Stimulated activated naive CD8-positive, alpha-beta T cell treated with anti-CD3 and anti-CD28 coated beads, Interleukin-15, Interleukin-2, amounts not matched to agents 100 ng/mL and 50 ng/mL, for 24 hours (primary cell): ENCODE measurements at regions not wholly inside any gene's neighbourhood (a gene's known extent, or its start where the extent isn't known, plus 50 kb on each side); places are given as distances from the start of the nearest gene placed in this dataset.

ENCODE experiments used
- H3K27ac Mint-ChIP-seq: one replicate; pipeline ENCODE4 v1.8.0; 2021; ENCODE audit warnings: mild to moderate bottlenecking, mixed read lengths
- H3K27me3 Mint-ChIP-seq: one replicate; pipeline ENCODE4 v1.8.0; 2021; ENCODE audit warnings: mixed read lengths
- H3K36me3 Mint-ChIP-seq: one replicate; pipeline ENCODE4 v1.8.0; 2021; ENCODE audit warnings: low read depth, mixed read lengths
- H3K4me1 Mint-ChIP-seq: one replicate; pipeline ENCODE4 v1.8.0; 2021; ENCODE audit warnings: low read depth, mixed read lengths
- H3K4me3 Mint-ChIP-seq: one replicate; pipeline ENCODE4 v1.8.0; 2021; ENCODE audit warnings: mild to moderate bottlenecking, mixed read lengths
- H3K9me3 Mint-ChIP-seq: one replicate; pipeline ENCODE4 v1.8.0; 2021; ENCODE audit warnings: mixed read lengths

DNA sequence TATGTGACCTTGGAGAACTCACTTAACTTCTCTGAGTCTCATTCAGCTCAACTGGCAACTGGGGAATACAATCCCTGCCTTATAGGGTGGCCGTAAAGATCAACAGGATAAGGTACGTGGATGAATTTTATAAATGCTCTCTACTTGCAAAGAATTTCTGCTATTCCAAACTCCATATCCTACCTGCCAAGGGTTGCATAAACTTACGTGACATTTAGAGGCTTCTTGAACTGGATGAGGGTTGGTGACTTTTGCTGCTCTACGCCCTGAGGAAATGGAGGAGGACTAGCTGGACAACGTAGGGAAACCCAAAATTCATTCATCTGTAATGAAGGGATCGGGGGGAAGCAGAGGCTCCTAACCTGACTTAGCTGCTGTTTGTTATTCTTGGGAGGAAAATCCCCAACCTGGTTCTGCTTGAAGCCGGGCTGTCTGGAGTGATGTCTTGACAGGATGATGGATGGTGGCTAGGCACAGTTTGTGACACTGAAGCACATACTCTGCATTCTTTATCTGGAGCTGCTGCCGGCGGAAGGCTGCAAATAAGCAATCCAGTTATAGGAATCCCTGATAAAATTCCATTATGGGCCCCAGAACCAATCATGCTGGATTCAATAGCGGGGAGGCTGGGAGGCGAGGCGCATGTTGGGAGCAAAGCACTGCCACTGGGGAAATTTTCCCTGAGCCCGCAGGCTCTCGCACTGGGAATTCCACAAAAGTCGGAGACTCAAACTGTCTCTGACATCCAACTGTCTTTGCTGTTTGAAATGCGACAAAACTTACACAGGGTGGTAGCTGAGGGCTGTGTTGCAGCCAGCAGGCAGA is 94.7 kb upstream of the SDK2 start:
- no peaks in the 10 kb centered on the region for H3K36me3 Mint-ChIP-seq
- no peaks in the 10 kb centered on the region for H3K4me1 Mint-ChIP-seq
- no peak overlapping the region for H3K27ac Mint-ChIP-seq
- H3K4me3 Mint-ChIP-seq, result no peak overlapping the region
- peaks cover 3% of the 10 kb centered on the region for H3K27me3 Mint-ChIP-seq
- H3K9me3 Mint-ChIP-seq, result no peaks in the 10 kb centered on the region

DNA sequence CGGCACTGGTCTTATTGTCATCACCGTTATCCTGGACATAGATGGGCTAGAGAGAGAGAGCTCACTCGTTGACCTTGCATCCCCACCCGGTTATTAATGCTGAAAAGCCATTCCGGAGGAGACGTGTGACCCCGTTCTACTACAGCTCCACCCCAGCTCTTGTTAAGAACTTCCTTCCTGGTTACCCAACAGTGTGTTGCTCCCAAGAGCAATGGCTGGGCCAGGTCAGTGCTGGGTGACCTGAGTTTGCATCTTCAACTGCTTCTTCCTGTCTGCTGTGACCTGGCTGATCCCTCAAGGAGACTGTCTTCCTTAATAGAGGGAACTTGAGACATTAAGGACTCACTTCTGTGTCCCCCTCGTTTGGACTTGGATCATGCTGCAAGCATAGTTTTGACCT is 96.1 kb upstream of the SDK2 start:
- H3K4me3 Mint-ChIP-seq, result no peak overlapping the region
- no peaks in the 10 kb centered on the region for H3K4me1 Mint-ChIP-seq
- no peaks in the 10 kb centered on the region for H3K36me3 Mint-ChIP-seq
- no peaks in the 10 kb centered on the region for H3K9me3 Mint-ChIP-seq
- no peak overlapping the region for H3K27ac Mint-ChIP-seq
- H3K27me3 Mint-ChIP-seq, result peaks cover under 1% of the 10 kb centered on the region

DNA sequence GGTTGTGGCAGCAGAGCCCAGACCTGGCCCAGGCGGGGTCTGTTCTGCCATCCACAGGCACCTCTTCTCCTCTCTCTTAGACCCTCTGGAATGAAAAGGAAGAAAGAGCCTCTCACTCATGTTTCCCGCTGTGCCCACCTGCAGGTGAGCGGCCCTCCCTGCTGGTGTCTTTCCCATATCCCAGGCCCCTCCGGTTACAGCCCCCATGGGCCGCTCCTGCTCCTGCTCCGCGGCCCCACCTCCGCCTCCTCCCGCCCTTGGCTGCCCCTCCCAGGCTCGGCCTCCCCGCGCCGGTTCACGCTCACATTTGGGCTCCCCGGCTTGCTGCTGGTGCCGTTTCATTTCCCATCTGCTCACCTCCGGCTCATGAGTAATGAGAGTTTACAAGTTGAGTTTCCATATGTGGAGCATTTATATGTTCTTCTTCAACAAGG is 98.7 kb upstream of the SDK2 start:
- Mint-ChIP-seq H3K27ac (no peak overlapping the region), H3K4me1 (no peaks in the 10 kb centered on the region), H3K4me3 (no peak overlapping the region), H3K36me3 (no peaks in the 10 kb centered on the region), H3K9me3 (no peaks in the 10 kb centered on the region), H3K27me3 (no peaks in the 10 kb centered on the region)

DNA sequence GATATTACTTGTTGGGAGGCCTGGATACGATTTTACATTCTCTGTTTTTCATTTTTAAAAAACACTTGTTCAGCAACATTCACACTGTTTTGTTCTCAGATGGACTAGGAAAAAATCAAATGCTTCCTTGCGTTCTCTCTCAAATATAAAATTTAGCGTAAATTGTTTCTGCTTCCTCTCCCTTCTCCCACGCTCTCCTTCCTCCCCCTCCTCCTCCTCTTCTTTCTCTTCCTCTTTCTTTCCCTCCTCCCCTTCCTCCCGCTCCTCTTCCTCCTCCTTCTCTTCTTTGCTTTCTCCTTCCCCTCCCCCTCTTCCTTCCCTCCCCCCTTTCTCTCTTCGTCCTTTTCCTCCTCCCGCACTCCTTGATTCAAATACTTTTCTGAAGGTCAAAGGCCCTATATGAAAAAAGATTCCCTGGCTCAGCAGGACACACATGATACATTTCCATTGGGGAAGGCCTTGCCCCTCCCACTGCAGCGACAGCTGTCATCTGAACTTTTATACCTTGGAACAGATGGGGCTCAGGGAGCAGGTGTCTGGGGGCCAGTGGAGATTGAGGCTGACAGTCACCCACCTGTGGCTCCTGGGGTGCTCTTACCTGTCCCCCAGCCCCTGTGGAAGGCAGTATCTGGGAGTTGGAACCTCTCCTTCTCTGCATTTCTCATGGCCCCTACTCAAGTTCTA is 99.4 kb upstream of the SDK2 start:
- Mint-ChIP-seq H3K27ac (no peak overlapping the region), H3K4me1 (no peaks in the 10 kb centered on the region), H3K4me3 (no peak overlapping the region), H3K27me3 (no peaks in the 10 kb centered on the region), H3K9me3 (no peaks in the 10 kb centered on the region), H3K36me3 (no peaks in the 10 kb centered on the region)

DNA sequence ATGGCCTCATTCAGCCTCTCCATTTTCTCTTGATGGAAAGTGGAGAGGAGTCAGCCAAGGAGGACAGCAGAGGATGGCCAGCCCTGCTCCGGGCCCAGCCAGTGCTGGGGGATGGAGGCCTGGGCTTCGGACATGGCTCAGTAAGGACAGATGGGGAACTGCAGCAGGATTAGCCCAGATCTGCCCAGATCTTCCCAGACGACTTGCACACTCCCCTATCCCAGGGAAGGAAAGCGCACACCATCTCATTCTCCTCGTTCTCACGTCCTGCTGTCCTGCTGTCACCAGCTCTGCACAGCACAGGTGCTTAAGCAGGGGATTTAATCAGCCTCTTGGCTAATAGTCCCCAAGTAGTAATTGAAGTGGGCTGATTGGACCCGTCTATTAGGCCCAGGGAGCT is 100.2 kb upstream of the SDK2 start:
- H3K4me1 Mint-ChIP-seq, result no peaks in the 10 kb centered on the region
- H3K27ac Mint-ChIP-seq, result no peak overlapping the region
- no peak overlapping the region for H3K4me3 Mint-ChIP-seq
- no peaks in the 10 kb centered on the region for H3K27me3 Mint-ChIP-seq
- no peaks in the 10 kb centered on the region for H3K9me3 Mint-ChIP-seq
- no peaks in the 10 kb centered on the region for H3K36me3 Mint-ChIP-seq

DNA sequence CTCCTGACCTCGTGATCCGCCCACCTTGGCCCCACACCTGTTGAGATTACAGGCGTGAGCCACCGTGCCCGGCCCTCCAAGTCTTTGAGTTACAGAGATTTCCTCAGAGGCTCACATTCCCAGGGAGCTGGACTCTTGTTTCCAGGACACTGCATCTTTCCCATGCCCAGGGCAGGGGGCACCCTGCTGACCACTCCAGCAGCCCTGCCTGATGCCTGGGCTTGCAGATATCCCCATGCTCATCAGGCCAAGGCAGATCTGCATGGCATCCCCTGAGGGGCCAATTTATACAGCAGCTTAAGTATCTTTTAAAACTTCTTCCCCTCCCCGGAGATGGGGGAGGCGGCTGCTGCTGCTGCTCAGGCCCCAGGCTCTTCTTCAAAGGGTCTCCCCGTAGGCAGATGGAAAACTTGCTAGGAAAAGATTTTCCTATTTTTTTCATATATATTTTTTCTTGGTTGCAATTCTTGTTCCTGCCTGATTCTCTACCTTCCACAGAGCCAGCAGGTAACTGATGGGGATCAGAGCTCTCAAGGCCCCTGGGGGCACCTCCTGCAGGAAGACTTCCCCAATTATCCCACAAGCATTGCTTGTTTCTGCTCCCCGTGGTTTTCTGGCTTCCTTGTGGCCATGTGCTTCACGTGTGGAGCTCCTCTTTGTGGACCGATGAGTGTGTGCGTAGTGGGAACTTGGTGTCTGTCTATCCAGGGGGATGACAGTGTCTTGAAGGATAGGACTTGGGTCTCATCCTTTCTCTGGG is 102.2 kb upstream of the SDK2 start:
- H3K9me3 Mint-ChIP-seq, result no peaks in the 10 kb centered on the region
- no peak overlapping the region for H3K4me3 Mint-ChIP-seq
- no peak overlapping the region for H3K27ac Mint-ChIP-seq
- no peaks in the 10 kb centered on the region for H3K36me3 Mint-ChIP-seq
- H3K4me1 Mint-ChIP-seq, result no peaks in the 10 kb centered on the region
- H3K27me3 Mint-ChIP-seq, result no peaks in the 10 kb centered on the region

DNA sequence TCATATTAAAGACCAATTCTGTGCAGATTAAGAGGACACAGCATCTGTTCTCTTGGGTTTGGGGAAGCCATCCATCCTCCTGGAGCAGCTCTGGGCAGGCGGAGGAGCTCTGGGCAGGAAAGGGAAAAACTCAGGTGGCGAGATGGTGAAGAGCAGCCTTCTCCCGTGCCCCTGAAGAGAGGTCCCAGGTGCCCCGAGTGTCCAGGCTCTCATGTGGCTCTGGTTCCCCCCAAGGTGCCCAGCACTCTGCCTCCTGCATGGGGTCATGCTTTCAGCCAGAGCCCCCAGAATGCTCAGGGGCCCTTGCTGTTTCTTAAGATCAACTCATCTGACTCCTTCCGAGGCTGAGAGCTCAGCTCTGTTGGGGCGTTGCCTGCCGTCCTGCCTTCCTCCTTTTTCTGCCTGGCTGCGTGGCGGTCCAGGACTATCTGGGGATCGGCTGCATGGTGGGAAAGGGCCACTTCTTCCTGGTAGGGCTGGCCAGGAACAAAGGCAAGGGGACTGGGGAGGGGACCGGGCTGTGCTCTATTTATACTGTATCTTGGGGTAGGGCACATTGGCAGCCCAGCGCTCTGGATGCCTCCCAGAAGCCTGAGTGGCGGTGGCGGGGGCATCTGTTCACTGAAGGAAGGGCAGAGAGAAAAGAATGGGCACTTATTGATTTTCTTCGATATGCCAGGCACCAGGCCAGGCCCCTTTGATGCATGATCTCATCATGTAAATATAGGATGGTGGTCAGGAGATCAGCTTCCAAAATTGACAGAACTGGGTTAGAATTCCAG is 103.2 kb upstream of the SDK2 start:
- no peaks in the 10 kb centered on the region for H3K27me3 Mint-ChIP-seq
- no peak overlapping the region for H3K4me3 Mint-ChIP-seq
- H3K9me3 Mint-ChIP-seq, result no peaks in the 10 kb centered on the region
- no peaks in the 10 kb centered on the region for H3K36me3 Mint-ChIP-seq
- no peaks in the 10 kb centered on the region for H3K4me1 Mint-ChIP-seq
- H3K27ac Mint-ChIP-seq, result no peak overlapping the region

DNA sequence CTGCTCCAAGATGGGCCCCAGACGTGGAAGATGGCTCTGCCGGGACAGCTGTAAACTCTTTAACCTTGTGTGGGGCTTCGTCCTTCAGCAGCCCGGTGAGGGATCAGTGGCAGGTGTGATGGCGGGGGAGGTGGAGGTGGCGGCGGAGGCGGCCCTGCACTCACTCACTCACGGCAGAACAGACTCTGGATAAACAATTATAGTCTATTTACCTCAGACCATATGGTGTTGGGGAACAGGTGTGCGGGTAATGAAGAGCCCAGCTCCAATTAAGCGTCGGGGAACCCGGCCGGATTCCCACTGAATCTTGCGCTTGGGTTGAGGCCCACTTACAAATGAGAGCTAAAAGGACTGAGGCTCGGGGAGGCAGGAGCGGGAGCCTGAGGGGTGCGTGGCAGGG is 104.3 kb upstream of the SDK2 start:
- Mint-ChIP-seq H3K27ac (no peak overlapping the region), H3K4me1 (no peaks in the 10 kb centered on the region), H3K9me3 (no peaks in the 10 kb centered on the region), H3K27me3 (no peaks in the 10 kb centered on the region), H3K4me3 (no peak overlapping the region), H3K36me3 (no peaks in the 10 kb centered on the region)

DNA sequence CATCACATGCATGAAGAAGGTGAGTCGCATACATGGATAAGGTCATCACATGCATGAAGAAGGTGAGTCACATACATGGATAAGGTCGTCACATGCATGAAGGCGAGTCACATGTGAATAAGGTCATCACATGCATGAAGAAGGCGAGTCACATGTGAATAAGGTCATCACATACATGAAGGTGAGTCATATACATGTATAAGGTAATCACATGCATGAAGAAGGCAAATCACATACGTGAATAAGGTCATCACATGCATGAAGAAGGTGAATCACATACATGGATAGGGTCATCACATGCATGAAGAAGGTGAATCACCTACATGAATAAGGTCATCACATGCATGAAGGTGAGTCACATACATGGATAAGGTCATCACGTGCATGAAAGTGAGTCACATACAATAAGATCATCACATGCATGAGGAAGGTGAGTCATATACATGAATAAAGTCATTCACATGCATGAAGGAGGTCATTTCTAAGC is 105.1 kb upstream of the SDK2 start:
- no peak overlapping the region for H3K4me3 Mint-ChIP-seq
- no peaks in the 10 kb centered on the region for H3K36me3 Mint-ChIP-seq
- no peak overlapping the region for H3K27ac Mint-ChIP-seq
- H3K9me3 Mint-ChIP-seq, result no peaks in the 10 kb centered on the region
- no peaks in the 10 kb centered on the region for H3K4me1 Mint-ChIP-seq
- no peaks in the 10 kb centered on the region for H3K27me3 Mint-ChIP-seq

DNA sequence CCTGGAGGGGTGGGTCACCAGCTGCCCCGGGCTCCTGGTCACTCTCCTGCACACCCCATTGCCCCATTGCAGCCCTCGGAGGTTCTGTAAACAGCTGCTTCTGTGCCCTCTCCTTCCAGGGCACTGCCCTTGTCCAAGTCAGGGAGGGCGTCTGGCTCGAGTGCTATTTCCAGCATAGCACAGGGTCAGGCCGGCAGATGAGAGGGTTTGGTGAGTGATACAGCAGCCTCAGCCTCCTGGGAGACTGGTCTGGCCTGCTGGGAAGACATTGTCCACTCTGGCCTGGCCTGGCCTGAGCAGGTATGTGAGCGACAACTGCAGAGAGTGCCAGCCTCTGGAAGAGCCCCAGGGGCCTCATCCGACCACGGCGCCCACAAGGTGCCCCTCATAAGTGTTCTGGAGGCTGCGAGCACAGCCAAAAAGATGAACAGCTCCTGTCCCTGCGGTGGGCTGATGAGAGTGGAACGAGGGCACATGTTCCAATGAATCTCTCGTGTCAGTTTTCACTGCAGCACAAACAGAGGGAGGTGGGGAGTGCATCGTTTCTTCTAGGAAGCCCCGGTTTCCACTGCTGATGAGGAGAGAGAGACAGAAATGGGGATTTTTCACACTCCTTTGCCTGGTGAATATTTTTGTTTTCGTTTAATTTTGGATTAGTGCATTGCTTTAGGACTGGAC is 105.8 kb upstream of the SDK2 start:
- Mint-ChIP-seq H3K27me3 (no peaks in the 10 kb centered on the region), H3K36me3 (no peaks in the 10 kb centered on the region), H3K27ac (no peak overlapping the region), H3K9me3 (no peaks in the 10 kb centered on the region), H3K4me1 (no peaks in the 10 kb centered on the region), H3K4me3 (no peak overlapping the region)

DNA sequence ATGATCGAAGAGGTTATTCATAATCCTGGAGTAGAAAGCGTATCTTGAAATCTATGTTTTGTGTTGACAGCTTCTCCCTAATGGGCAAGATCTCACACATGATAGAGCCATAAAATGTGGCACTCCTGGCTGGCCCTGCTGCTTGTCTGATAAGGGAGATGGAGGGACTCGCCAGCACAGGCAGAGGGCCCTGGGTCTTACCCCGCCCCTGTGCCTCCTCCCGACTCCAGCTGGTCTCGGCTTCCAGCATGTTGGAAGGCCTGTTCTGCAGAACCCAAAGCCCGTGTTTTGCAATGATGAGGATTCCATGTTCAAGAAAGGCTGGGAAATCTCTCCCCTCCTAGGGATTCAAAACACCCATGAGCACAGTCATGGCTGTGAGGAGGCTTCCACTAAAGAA is 106.7 kb upstream of the SDK2 start:
- Mint-ChIP-seq H3K4me3 (no peak overlapping the region), H3K27me3 (no peaks in the 10 kb centered on the region), H3K9me3 (no peaks in the 10 kb centered on the region), H3K27ac (no peak overlapping the region), H3K36me3 (no peaks in the 10 kb centered on the region), H3K4me1 (no peaks in the 10 kb centered on the region)

DNA sequence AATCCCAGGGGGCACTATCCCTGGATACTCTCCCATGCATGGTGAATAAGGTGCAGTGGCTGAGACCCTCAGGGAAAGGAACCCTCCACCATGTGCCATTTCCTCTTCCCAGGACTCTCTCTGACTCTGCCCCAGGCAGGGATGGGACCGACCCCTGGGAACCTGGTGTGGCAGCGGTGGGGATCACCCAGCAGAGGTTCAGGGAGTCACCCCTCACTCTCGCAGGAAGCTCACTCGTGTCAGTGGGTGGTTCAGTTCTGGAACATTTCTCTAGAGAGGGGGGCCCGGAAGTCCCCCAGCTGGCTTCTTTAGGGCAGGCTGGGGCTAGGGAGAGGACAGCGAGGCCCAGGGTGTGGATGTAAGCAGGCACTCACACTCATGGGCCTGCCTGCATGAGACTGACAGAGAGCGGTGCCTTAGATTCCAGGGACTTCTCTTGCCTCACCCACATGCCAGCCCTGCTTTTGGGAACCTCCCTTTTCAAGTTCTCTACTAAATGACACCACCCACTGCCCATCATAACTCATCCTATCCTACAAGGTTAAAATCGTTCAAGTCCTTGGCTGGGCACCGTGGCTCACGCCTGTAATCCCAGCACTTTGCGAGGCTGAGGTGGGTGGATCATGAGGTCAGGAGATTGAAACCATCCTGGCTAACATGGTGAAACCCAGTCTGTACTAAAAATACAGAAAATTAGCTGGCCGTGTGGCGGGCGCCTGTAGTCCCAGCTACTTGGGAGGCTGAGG is 109.7 kb upstream of the SDK2 start:
- H3K9me3 Mint-ChIP-seq, result no peaks in the 10 kb centered on the region
- no peaks in the 10 kb centered on the region for H3K36me3 Mint-ChIP-seq
- peaks cover 5% of the 10 kb centered on the region for H3K4me1 Mint-ChIP-seq
- no peaks in the 10 kb centered on the region for H3K27me3 Mint-ChIP-seq
- H3K27ac Mint-ChIP-seq, result no peak overlapping the region
- no peak overlapping the region for H3K4me3 Mint-ChIP-seq

DNA sequence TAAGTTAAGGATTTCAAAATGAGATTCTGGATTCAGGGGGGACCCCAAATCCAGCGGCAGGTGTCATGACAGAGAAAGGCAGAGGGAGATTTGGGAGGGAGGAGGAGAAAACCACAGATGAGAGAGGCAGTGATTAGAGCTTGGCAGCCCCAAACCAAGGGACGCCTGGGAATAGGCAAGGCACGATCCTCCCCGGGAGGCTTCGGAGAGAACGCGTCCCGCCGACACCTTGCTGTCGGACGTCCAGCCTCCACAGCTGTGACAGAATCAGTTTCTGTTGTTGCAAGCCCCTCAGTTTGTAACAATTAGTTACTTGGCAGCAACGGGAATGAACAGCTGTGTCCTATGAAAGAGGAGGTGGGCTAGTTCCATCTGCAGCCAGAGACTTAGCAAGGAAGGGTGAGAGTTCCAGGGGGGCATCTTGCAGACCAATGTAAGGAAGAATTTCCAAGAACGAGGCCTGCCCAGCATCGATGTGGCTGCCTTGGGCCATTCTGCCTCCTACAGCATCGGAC is 110.7 kb upstream of the SDK2 start:
- H3K36me3 Mint-ChIP-seq, result no peaks in the 10 kb centered on the region
- peaks cover 5% of the 10 kb centered on the region for H3K4me1 Mint-ChIP-seq
- no peaks in the 10 kb centered on the region for H3K9me3 Mint-ChIP-seq
- H3K4me3 Mint-ChIP-seq, result no peak overlapping the region
- H3K27ac Mint-ChIP-seq, result no peak overlapping the region
- no peaks in the 10 kb centered on the region for H3K27me3 Mint-ChIP-seq
